B cell (primary cell): ENCODE measurements at regions not wholly inside any gene's neighbourhood (a gene's known extent, or its start where the extent isn't known, plus 50 kb on each side); places are given as distances from the start of the nearest gene placed in this dataset.

Source experiments
- ATAC-seq: fragments of 200-7000 bp; cut with Tn5 transposase; one replicate; pipeline ENCODE4 v1.10.0; 2021; ENCODE audit warnings: low read depth, mild to moderate bottlenecking, moderate number of reproducible peaks, moderate library complexity
- CTCF ChIA-PET: fragments of 350-600 bp; sonication (Branson Sonifier 250); formaldehyde crosslinking; loops from one replicate; lab custom pipeline; 2021; ENCODE audit warnings: antibody characterized with exemption, inconsistent platforms; lab: Charles Lee
- POLR2A ChIA-PET: fragments of 350-600 bp; sonication (Branson Sonifier 250); formaldehyde crosslinking; loops from one replicate; lab custom pipeline; 2021; ENCODE audit warnings: antibody characterized with exemption; lab: Charles Lee
- DNase-seq: peaks from one replicate; pipeline ENCODE4 v3.0.0; 2013
- H2AFZ ChIP-seq: 2 replicates; pipeline ENCODE4 v1.6.1; 2012; ENCODE audit warnings: mild to moderate bottlenecking, low read depth, low read length; ENCODE audit not compliant: insufficient read depth, poor library complexity, severe bottlenecking
- H3K27ac ChIP-seq, 2 donors: 1 replicate in 1 of 2; 2 replicates in 1 of 2; pipeline ENCODE4 v1.5.1; 2012 to 2013; ENCODE audit warnings: low read length in 2 of 2, mild to moderate bottlenecking in 2 of 2, moderate library complexity in 1 of 2
- H3K27me3 ChIP-seq, 4 experiments: fragments of 200-600 bp in 1 of 4; sonication (generic) in 1 of 4; replicated peaks in 1 of 4; 1 replicate in 2 of 4; 2 replicates in 2 of 4; pipeline versions ENCODE4 v1.6.1 to v1.7.0; 2013 to 2016; ENCODE audit warnings: low read length in 3 of 4, mild to moderate bottlenecking in 2 of 4, mixed read lengths in 1 of 4, moderate library complexity in 1 of 4; ENCODE audit not compliant: insufficient read depth in 4 of 4, control insufficient read depth in 3 of 4; ENCODE audit errors: control extremely low read depth in 1 of 4
- H3K36me3 ChIP-seq, 2 experiments: replicated peaks in 1 of 2; 1 replicate in 1 of 2; 2 replicates in 1 of 2; pipeline versions ENCODE4 v1.6.1 to v1.7.1; 2013; ENCODE audit warnings: low read length in 1 of 2; ENCODE audit not compliant: insufficient read depth in 2 of 2, control insufficient read depth in 1 of 2; ENCODE audit errors: control extremely low read depth in 1 of 2, extremely low read depth in 1 of 2
- H3K4me1 ChIP-seq, 2 donors: fragments of 200-600 bp in 1 of 2; sonication (generic) in 1 of 2; 1 replicate in 1 of 2; 2 replicates in 1 of 2; pipeline versions ENCODE4 v1.5.1 to v1.6.1; 2013 to 2017; ENCODE audit warnings: low read length in 2 of 2; ENCODE audit not compliant: control insufficient read depth in 2 of 2, insufficient read depth in 2 of 2
- H3K4me2 ChIP-seq: replicated peaks from 2 replicates; pipeline ENCODE3; 2012; ENCODE audit warnings: mild to moderate bottlenecking, low read depth, low read length; ENCODE audit not compliant: poor library complexity, severe bottlenecking
- H3K4me3 ChIP-seq, 5 experiments: fragments of 200-600 bp in 1 of 5; sonication (generic) in 1 of 5; 1 replicate in 3 of 5; 2 replicates in 2 of 5; pipeline versions ENCODE4 v1.5.1 to v1.7.0; 2011 to 2016; ENCODE audit warnings: low read length in 4 of 5, mild to moderate bottlenecking in 4 of 5, low read depth in 2 of 5, control low read depth in 1 of 5, moderate library complexity in 1 of 5; ENCODE audit not compliant: insufficient read depth in 1 of 5; ENCODE audit errors: control extremely low read depth in 1 of 5, extremely low read depth in 1 of 5
- H3K79me2 ChIP-seq: fragments of 200-600 bp; sonication (generic); one replicate; pipeline ENCODE4 v1.6.0; 2016; ENCODE audit warnings: low read length; ENCODE audit not compliant: control insufficient read depth, insufficient read depth
- H3K9ac ChIP-seq: fragments of 200-600 bp; sonication (generic); 2 replicates; pipeline ENCODE4 v1.6.1; 2017; ENCODE audit warnings: mild to moderate bottlenecking, low read length, moderate library complexity
- H3K9me3 ChIP-seq, 3 donors: one replicate each; pipeline versions ENCODE4 v1.6.1 to v1.7.1; 2013; ENCODE audit warnings: low read length in 2 of 3; ENCODE audit not compliant: control insufficient read depth in 2 of 3, insufficient read depth in 1 of 3; ENCODE audit errors: control extremely low read depth in 1 of 3
- H4K20me1 ChIP-seq: 2 replicates; pipeline ENCODE4 v1.6.0; 2012; ENCODE audit warnings: mild to moderate bottlenecking, low read length; ENCODE audit not compliant: insufficient read depth, control insufficient read depth, poor library complexity, severe bottlenecking
- H3K27ac Mint-ChIP-seq: one replicate; pipeline ENCODE4 v1.8.0; 2021; ENCODE audit warnings: mixed read lengths
- H3K27me3 Mint-ChIP-seq: one replicate; pipeline ENCODE4 v1.8.0; 2021; ENCODE audit warnings: mixed read lengths
- H3K4me1 Mint-ChIP-seq: one replicate; pipeline ENCODE4 v1.8.0; 2021; ENCODE audit warnings: mixed read lengths
- H3K4me3 Mint-ChIP-seq: one replicate; pipeline ENCODE4 v1.8.0; 2021; ENCODE audit warnings: mixed read lengths
- H3K9me3 Mint-ChIP-seq: one replicate; pipeline ENCODE4 v1.8.0; 2022; ENCODE audit warnings: mixed read lengths; ENCODE audit not compliant: insufficient read depth
- EZH2 ChIP-seq: IDR thresholded peaks from 2 replicates; pipeline ENCODE4 v1.6.1; 2012; ENCODE audit warnings: borderline replicate concordance, low read depth, mild to moderate bottlenecking, moderate library complexity, low read length; ENCODE audit not compliant: insufficient read depth, poor library complexity, severe bottlenecking
- WGBS: methylation state at CpG from one replicate; pipeline ENCODE4 v1.1.5; 2013; ENCODE audit warnings: missing lambda C conversion rate; ENCODE audit not compliant: insufficient coverage; 5-methylcytosine and 5-hydroxymethylcytosine counted together
- intact Hi-C: fragments of 100-400 bp; cut with micrococcal nuclease; formaldehyde crosslinking; loops from one replicate; pipeline ENCODE4 v1.10.0; 2022
- TF ChIP-seq, protein P1 (sequence below): fragments of 200-600 bp; IDR thresholded peaks from one replicate; pipeline ENCODE4 v1.8.0; 2022; ENCODE audit warnings: antibody characterized with exemption, mild to moderate bottlenecking

DNA sequence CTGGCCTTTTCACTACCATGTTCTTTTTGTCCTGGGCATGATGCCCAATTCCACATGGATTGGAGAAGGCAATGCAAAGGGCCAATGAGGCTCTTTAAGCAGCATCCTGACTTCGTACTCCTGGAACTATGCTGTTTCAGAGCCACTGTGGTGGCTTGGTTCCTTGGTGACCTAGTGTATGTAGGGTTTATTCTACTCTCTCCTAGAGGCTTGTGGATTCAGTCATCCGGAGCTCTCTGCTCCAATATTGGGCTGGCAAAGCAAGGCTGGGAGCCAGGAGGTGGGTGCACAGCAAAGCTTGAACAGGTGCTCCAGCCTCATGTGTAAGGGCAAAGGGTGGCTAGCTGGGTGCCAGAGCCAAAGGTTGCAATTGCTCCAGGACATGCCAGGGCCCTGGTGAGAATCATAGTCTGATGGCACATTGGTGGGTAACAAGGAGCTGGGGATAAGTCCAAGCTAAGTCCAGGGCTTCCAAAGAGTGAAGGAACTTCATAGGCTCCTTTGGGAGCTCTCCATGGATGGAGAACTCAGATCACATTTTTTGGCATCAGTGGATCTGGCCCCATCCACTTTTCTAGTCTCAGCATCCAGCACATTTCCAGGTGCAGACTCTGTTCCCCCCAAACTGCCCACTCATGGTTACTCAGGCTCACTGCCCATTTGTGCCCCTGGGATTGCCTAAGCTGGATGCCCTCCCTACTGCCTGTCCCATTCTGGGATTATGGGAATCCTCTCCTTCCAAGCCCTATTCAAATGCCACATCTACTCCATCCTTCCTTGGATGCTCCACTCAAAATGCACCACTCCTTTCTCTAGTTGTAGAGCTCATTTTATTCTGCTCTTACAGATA, 253.9 kb downstream of the EMP1 start:
- Histone ChIP-seq H3K4me1 (no peaks in the 10 kb centered on the region), H3K4me3 (no peak overlapping the region), H4K20me1 (no peaks in the 10 kb centered on the region), H3K79me2 (no peaks in the 10 kb centered on the region), H2AFZ (no peak overlapping the region), H3K9ac (no peak overlapping the region), H3K9me3 (peaks cover 0 to 3% (median 0%) of the 10 kb centered on the region in 3 donors), H3K36me3 (no peaks in the 10 kb centered on the region), H3K27ac (no peak overlapping the region), H3K4me2 (no peak overlapping the region), H3K27me3 (peaks cover 0 to 2% (median 0%) of the 10 kb centered on the region in 4 experiments)
- no peak overlapping the region for H3K4me3 Mint-ChIP-seq
- DNase-seq (no peak), ATAC-seq (no peak)
- 90% methylated on average over 2 of the region's 2 CpGs for WGBS
- no peak for TF ChIP-seq EZH2
- TF ChIP-seq, protein P1, sequence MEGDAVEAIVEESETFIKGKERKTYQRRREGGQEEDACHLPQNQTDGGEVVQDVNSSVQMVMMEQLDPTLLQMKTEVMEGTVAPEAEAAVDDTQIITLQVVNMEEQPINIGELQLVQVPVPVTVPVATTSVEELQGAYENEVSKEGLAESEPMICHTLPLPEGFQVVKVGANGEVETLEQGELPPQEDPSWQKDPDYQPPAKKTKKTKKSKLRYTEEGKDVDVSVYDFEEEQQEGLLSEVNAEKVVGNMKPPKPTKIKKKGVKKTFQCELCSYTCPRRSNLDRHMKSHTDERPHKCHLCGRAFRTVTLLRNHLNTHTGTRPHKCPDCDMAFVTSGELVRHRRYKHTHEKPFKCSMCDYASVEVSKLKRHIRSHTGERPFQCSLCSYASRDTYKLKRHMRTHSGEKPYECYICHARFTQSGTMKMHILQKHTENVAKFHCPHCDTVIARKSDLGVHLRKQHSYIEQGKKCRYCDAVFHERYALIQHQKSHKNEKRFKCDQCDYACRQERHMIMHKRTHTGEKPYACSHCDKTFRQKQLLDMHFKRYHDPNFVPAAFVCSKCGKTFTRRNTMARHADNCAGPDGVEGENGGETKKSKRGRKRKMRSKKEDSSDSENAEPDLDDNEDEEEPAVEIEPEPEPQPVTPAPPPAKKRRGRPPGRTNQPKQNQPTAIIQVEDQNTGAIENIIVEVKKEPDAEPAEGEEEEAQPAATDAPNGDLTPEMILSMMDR = no peak
- POLR2A ChIA-PET = no interaction called here
- CTCF ChIA-PET = no interaction called here
- peaks cover 3% of the 10 kb centered on the region for H3K27me3 Mint-ChIP-seq
- H3K4me1 Mint-ChIP-seq = no peaks in the 10 kb centered on the region
- peaks cover 2% of the 10 kb centered on the region for H3K9me3 Mint-ChIP-seq
- no peak overlapping the region for H3K27ac Mint-ChIP-seq
- intact Hi-C loops = no loop called here

DNA sequence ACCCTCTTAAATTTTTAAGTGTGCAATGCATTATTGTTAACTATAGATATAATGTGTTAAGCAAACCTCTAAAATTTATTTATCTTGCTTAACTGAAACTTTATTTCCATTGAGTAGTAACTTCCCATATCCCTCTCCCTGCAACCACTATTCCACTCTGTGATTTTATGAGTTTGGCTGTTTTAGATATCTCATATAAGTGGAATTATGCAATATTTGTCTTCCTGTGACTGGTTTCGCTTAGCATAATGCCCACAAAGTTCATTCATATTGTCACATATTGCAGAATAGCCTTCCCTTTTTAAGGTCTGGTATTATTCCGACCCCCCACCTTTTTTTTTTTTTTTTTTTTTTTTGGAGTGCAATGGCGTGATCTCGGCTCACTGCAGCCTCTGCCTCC, 247.6 kb downstream of the EMP1 start:
- TF ChIP-seq, protein P1 = no peak
- no peak for TF ChIP-seq EZH2
- H3K79me2 ChIP-seq = no peaks in the 10 kb centered on the region
- H3K36me3 ChIP-seq = no peaks in the 10 kb centered on the region
- intact Hi-C loops = no loop called here
- Mint-ChIP-seq H3K4me3 (no peak overlapping the region), H3K9me3 (peaks cover 5% of the 10 kb centered on the region), H3K4me1 (no peaks in the 10 kb centered on the region), H3K27ac (no peak overlapping the region), H3K27me3 (no peaks in the 10 kb centered on the region)
- no peak overlapping the region for H2AFZ ChIP-seq
- H3K9me3 ChIP-seq = no peaks in the 10 kb centered on the region
- no peak overlapping the region for H3K27ac ChIP-seq
- POLR2A ChIA-PET = no interaction called here
- 100% methylated on average over 1 of the region's 4 CpGs for WGBS
- no peaks in the 10 kb centered on the region for H3K4me1 ChIP-seq
- H3K9ac ChIP-seq = no peak overlapping the region
- CTCF ChIA-PET = no interaction called here
- ATAC-seq (no peak), DNase-seq (no peak)
- H3K27me3 ChIP-seq = peaks cover 0 to 2% (median 0%) of the 10 kb centered on the region in 4 experiments
- H3K4me3 ChIP-seq = no peak overlapping the region
- H4K20me1 ChIP-seq = no peaks in the 10 kb centered on the region
- H3K4me2 ChIP-seq = no peak overlapping the region
